Adrenal gland (tissue), 9 donors: ENCODE measurements at regions not wholly inside any gene's neighbourhood (a gene's known extent, or its start where the extent isn't known, plus 50 kb on each side); places are given as distances from the start of the nearest gene placed in this dataset.
A peak's percentile ranks its signal among the peaks of the same experiment; 100 is the strongest.

Source experiments
- DNase-seq, 7 donors: peaks; one replicate each; pipeline ENCODE4 v3.0.0-alpha.2; 2019 to 2020
- H3K27ac ChIP-seq, 5 donors: fragments of 200-600 bp; sonication (generic) in 4 of 5; 1 replicate in 3 of 5; 2 replicates in 2 of 5; pipeline versions ENCODE4 v1.5.1 to v1.8.0; 2016 to 2020; ENCODE audit warnings: mild to moderate bottlenecking in 1 of 5
- H3K27me3 ChIP-seq: fragments of 200-600 bp; 2 replicates; pipeline ENCODE4 v1.8.0; 2021
- H3K36me3 ChIP-seq, 2 donors: fragments of 200-600 bp; replicated peaks in 1 of 2; 1 replicate in 1 of 2; 2 replicates in 1 of 2; pipeline versions ENCODE4 v1.5.1 to v1.8.0; 2018 to 2022
- H3K4me1 ChIP-seq, 2 donors: fragments of 200-600 bp; replicated peaks in 1 of 2; 1 replicate in 1 of 2; 2 replicates in 1 of 2; pipeline versions ENCODE4 v1.5.1 to v1.8.0; 2018 to 2021
- H3K4me3 ChIP-seq, 4 donors: fragments of 200-600 bp; sonication (generic) in 3 of 4; one replicate each; pipeline ENCODE4 v1.5.1; 2016 to 2018
- H3K9me3 ChIP-seq, 3 donors: fragments of 200-600 bp; sonication (generic) in 1 of 3; replicated peaks in 1 of 3; 1 replicate in 2 of 3; 2 replicates in 1 of 3; pipeline versions ENCODE4 v1.5.1 to v1.8.0; 2016 to 2021
- POLR2A ChIP-seq, 2 donors: fragments of 450-650 bp; IDR thresholded peaks; one replicate each; pipeline ENCODE4 v1.6.1; 2017; ENCODE audit warnings: antibody characterized with exemption in 2 of 2, mild to moderate bottlenecking in 2 of 2, moderate library complexity in 1 of 2
- WGBS, 4 donors: extraction: QIAGEN DNeasy Blood & Tissue Kit in 2 of 4; methylation state at CpG; one replicate each; pipeline versions ENCODE4 v1.1.5 to v1.1.7; 2013 to 2017; 5-methylcytosine and 5-hydroxymethylcytosine counted together
- intact Hi-C, 2 donors: fragments of 100-400 bp; cut with DNase I; formaldehyde crosslinking; loops; one replicate each; pipeline versions ENCODE4 v1.14.1 to v1.15.0; 2022 to 2023
- TF ChIP-seq, protein P1 (sequence below), 6 experiments: fragments of 450-650 bp in 4 of 6; fragments of 200-600 bp in 2 of 6; sonication (generic) in 1 of 6; IDR thresholded peaks; 1 replicate in 5 of 6; 2 replicates in 1 of 6; pipeline versions ENCODE4 v1.5.1 to v1.8.0; 2016 to 2021; ENCODE audit warnings: antibody characterized with exemption in 6 of 6, mild to moderate bottlenecking in 2 of 6, moderate library complexity in 1 of 6
- donor health status: healthy with polysubstance abuse.
- donor health status: Bipolar disorder and iron deficiency.
- donor health status: DM: yes; HTN: yes; CAD: no.
- donor health status: DM: no; HTN: no; CAD: no.
- donor health status: DM: no; HTN: no; CAD: no.

DNA sequence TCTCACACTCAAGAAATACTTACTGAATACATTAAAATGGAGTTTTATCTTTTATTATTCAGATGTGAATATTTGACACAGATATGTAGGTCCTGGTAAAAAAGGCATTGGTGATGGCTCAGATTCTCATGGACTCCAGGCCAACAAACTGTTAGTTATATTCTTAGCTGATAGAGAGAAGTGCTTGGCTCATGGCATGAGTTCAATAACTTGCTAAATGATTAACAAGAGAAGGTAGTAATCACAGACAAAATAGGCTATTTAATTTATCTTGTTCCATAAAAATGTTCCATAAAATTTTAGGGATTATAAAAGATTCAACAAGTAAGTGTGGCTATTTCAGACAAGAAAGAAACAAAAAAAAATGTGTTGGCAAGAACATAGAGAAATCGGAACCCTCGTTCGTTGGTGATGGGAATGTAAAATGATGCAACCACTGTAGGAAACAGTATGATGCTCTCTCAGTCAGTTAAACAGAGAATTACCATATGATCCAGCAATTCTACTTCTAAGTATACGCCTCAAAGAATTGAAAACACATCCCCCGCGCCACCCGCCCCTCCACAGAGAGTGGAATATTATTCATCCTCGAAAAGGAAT, 737.8 kb upstream of the ADAMTS5 start:
- Histone ChIP-seq H3K27ac (no peak overlapping the region), H3K36me3 (no peaks in the 10 kb centered on the region), H3K27me3 (no peaks in the 10 kb centered on the region), H3K4me1 (no peaks in the 10 kb centered on the region), H3K4me3 (no peak overlapping the region), H3K9me3 (no peaks in the 10 kb centered on the region)
- 88 to 93% (median 91%) methylated on average over 8 of the region's 8 CpGs for WGBS, 4 donors
- DNase-seq: no peak
- intact Hi-C loops: loop anchor here in 1 of 2 donors (10.0 kb wide), 1 partner anchor 1040 kb away; no protein-coding TSS in a partner anchor
- no peak for TF ChIP-seq POLR2A (IDR thresholded peaks at IDR 0.05)
- TF ChIP-seq, protein P1, sequence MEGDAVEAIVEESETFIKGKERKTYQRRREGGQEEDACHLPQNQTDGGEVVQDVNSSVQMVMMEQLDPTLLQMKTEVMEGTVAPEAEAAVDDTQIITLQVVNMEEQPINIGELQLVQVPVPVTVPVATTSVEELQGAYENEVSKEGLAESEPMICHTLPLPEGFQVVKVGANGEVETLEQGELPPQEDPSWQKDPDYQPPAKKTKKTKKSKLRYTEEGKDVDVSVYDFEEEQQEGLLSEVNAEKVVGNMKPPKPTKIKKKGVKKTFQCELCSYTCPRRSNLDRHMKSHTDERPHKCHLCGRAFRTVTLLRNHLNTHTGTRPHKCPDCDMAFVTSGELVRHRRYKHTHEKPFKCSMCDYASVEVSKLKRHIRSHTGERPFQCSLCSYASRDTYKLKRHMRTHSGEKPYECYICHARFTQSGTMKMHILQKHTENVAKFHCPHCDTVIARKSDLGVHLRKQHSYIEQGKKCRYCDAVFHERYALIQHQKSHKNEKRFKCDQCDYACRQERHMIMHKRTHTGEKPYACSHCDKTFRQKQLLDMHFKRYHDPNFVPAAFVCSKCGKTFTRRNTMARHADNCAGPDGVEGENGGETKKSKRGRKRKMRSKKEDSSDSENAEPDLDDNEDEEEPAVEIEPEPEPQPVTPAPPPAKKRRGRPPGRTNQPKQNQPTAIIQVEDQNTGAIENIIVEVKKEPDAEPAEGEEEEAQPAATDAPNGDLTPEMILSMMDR (IDR thresholded peaks at IDR 0.05): no peak

- Histone ChIP-seq H3K27me3 (no peaks in the 10 kb centered on the region), H3K9me3 (no peaks in the 10 kb centered on the region), H3K36me3 (no peaks in the 10 kb centered on the region), H3K4me3 (no peak overlapping the region), H3K4me1 (no peaks in the 10 kb centered on the region), H3K27ac (no peak overlapping the region)
- DNase-seq: no peak
- no peak for TF ChIP-seq POLR2A (IDR thresholded peaks at IDR 0.05)
- TF ChIP-seq, protein P1 (IDR thresholded peaks at IDR 0.05): no peak
- intact Hi-C loops: loop anchor here in 1 of 2 donors (2.0 to 10.0 kb wide), 2 partner anchors 857 to 1041 kb away; no protein-coding TSS in a partner anchor
- 63 to 76% (median 74%) methylated on average over 4 of the region's 4 CpGs for WGBS, 4 donors
Measured at GRCh38 chr21:27703791-27704190, 736.9 kb upstream of the ADAMTS5 start.

- Histone ChIP-seq H3K4me1 (no peaks in the 10 kb centered on the region), H3K27ac (no peak overlapping the region), H3K4me3 (no peak overlapping the region), H3K27me3 (no peaks in the 10 kb centered on the region), H3K36me3 (no peaks in the 10 kb centered on the region), H3K9me3 (no peaks in the 10 kb centered on the region)
- intact Hi-C loops: loop anchor here in 1 of 2 donors (10.0 kb wide), 1 partner anchor 1044 kb away; no protein-coding TSS in a partner anchor
- peak; percentile 71 to 94 (median 84) for DNase-seq
- TF ChIP-seq POLR2A (IDR thresholded peaks at IDR 0.05): no peak
- TF ChIP-seq, protein P1 (IDR thresholded peaks at IDR 0.05): peak; percentile 68 to 91 (median 80)
- 5 to 7% (median 6%) methylated on average over 14 of the region's 14 CpGs for WGBS, 4 donors
Measured at GRCh38 chr21:27700974-27701614, 734.2 kb upstream of the ADAMTS5 start.

- Histone ChIP-seq H3K36me3 (no peaks in the 10 kb centered on the region), H3K9me3 (no peaks in the 10 kb centered on the region), H3K27me3 (no peaks in the 10 kb centered on the region), H3K27ac (no peak overlapping the region), H3K4me1 (no peaks in the 10 kb centered on the region), H3K4me3 (no peak overlapping the region)
- DNase-seq: no peak
- WGBS, 4 donors: 87 to 100% (median 92%) methylated on average over 1 of the region's 1 CpG
- intact Hi-C loops: loop anchor here in 1 of 2 donors (10.0 kb wide), 1 partner anchor 840 kb away; no protein-coding TSS in a partner anchor
- no peak for TF ChIP-seq POLR2A (IDR thresholded peaks at IDR 0.05)
- TF ChIP-seq, protein P1 (IDR thresholded peaks at IDR 0.05): no peak
Measured at GRCh38 chr21:27695246-27695645, 728.4 kb upstream of the ADAMTS5 start.
